OCI-LY7 (cell line): ENCODE measurements at regions not wholly inside any gene's neighbourhood (a gene's known extent, or its start where the extent isn't known, plus 50 kb on each side); places are given as distances from the start of the nearest gene placed in this dataset.

Experiments used
- BruUV-seq: library from RNA; stranded (reverse); fragments of 400-500 nt; replicated peaks from 2 replicates; lab custom pipeline; 2021; lab: Mats Ljungman, UMichigan
- CTCF ChIA-PET: fragments of 300-600 bp; sonication (Branson Sonifier 250); formaldehyde crosslinking; loops from one replicate; lab custom pipeline; 2022; ENCODE audit warnings: antibody characterized with exemption; ENCODE audit not compliant: unreplicated experiment; lab: Charles Lee
- POLR2A ChIA-PET: fragments of 300-600 bp; sonication (Branson Sonifier 250); formaldehyde crosslinking; loops from one replicate; lab custom pipeline; 2022; ENCODE audit warnings: antibody characterized with exemption; lab: Charles Lee
- DNase-seq: peaks from one replicate; pipeline ENCODE4 v3.0.0-alpha.2; 2015; ENCODE audit warnings: low spot score
- H2AFZ ChIP-seq: fragments of 200-600 bp; sonication (generic), shearing (Covaris generic); 2 replicates; pipeline ENCODE4 v1.6.1; 2014; ENCODE audit warnings: mild to moderate bottlenecking, antibody characterized with exemption, low read length, moderate library complexity
- H3K27ac ChIP-seq: fragments of 200-600 bp; sonication (generic); 2 replicates; pipeline ENCODE4 v1.5.1; 2014; ENCODE audit warnings: mixed run types, low read depth, mild to moderate bottlenecking, moderate library complexity, low read length, inconsistent platforms; ENCODE audit not compliant: poor library complexity, severe bottlenecking
- H3K36me3 ChIP-seq: fragments of 200-600 bp; sonication (generic); 2 replicates; pipeline ENCODE4 v1.6.1; 2014; ENCODE audit warnings: mild to moderate bottlenecking, antibody characterized with exemption, low read length, moderate library complexity, mixed read lengths; ENCODE audit not compliant: insufficient read depth
- H3K4me1 ChIP-seq: fragments of 200-600 bp; sonication (generic); 2 replicates; pipeline ENCODE4 v1.5.1; 2014; ENCODE audit warnings: mild to moderate bottlenecking, low read length; ENCODE audit not compliant: insufficient read depth, poor library complexity, severe bottlenecking
- H3K4me2 ChIP-seq: fragments of 200-600 bp; sonication (generic); 2 replicates; pipeline ENCODE4 v1.6.1; 2014; ENCODE audit warnings: mild to moderate bottlenecking, low read length
- H3K4me3 ChIP-seq: fragments of 200-600 bp; sonication (generic); 2 replicates; pipeline ENCODE4 v1.5.1; 2014; ENCODE audit warnings: mild to moderate bottlenecking, low read depth, low read length; ENCODE audit not compliant: poor library complexity, severe bottlenecking
- H3K79me2 ChIP-seq: fragments of 200-600 bp; sonication (generic); 2 replicates; pipeline ENCODE4 v1.6.1; 2016; ENCODE audit warnings: low read depth, mild to moderate bottlenecking, low read length, moderate library complexity, mixed read lengths; ENCODE audit not compliant: insufficient read depth
- H3K9me2 ChIP-seq: fragments of 200-600 bp; sonication (generic); 2 replicates; pipeline ENCODE4 v1.6.1; 2016; ENCODE audit warnings: mild to moderate bottlenecking, low read length, mixed read lengths; ENCODE audit not compliant: insufficient read depth
- H3K9me3 ChIP-seq: fragments of 200-600 bp; sonication (generic); 2 replicates; pipeline ENCODE4 v1.6.1; 2014; ENCODE audit warnings: mild to moderate bottlenecking, mixed run types, low read length, mixed read lengths
- H4K20me1 ChIP-seq: fragments of 200-600 bp; sonication (generic); 2 replicates; pipeline ENCODE4 v1.6.1; 2014; ENCODE audit warnings: mild to moderate bottlenecking, antibody characterized with exemption, low read length, moderate library complexity, mixed read lengths; ENCODE audit not compliant: insufficient read depth
- CTCF ChIP-seq: fragments of 200-600 bp; sonication (generic); conservative IDR thresholded peaks from 2 replicates; pipeline ENCODE4 v1.5.1; 2014; ENCODE audit warnings: mild to moderate bottlenecking, antibody characterized with exemption, low read length, moderate library complexity, mixed read lengths
- EZH2phosphoT487 ChIP-seq: fragments of 200-600 bp; sonication (generic); IDR thresholded peaks from 2 replicates; pipeline ENCODE4 v1.6.1; 2018; ENCODE audit warnings: low read depth, borderline replicate concordance, mild to moderate bottlenecking, mixed run types, antibody characterized with exemption, low read length, moderate library complexity, mixed read lengths
- intact Hi-C: fragments of 100-400 bp; cut with micrococcal nuclease; formaldehyde crosslinking; loops from one replicate; pipeline ENCODE4 v1.10.0; 2022; ENCODE audit not compliant: unreplicated experiment

DNA sequence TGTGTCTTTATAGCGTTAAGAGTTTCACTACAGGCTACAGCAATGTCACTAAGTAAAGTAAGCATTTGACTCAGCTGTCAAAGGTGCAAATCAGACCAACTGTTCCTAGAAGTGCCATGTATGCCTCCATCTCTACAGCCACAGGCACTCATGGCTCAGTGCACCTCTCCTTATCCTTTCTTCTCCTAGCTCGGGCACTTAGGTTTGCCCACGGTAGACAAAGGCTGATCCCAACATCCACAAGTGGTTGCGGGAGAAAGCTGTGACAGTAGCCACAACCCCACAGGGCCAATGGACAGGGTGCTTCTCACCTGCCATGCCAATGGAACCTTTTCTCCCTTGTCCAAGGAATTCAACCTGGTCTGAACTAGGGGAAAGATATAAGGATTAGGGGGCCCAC, 228.5 kb upstream of the EXOC2 start:
- Histone ChIP-seq H3K4me2 (no peak overlapping the region), H3K4me1 (no peaks in the 10 kb centered on the region), H3K27ac (no peak overlapping the region), H3K36me3 (no peaks in the 10 kb centered on the region), H2AFZ (no peak overlapping the region), H3K79me2 (no peaks in the 10 kb centered on the region), H4K20me1 (no peaks in the 10 kb centered on the region), H3K9me3 (no peaks in the 10 kb centered on the region), H3K4me3 (no peak overlapping the region), H3K9me2 (no peaks in the 10 kb centered on the region)
- TF ChIP-seq EZH2phosphoT487: no peak
- no peak for TF ChIP-seq CTCF
- POLR2A ChIA-PET: no interaction called here
- CTCF ChIA-PET: no interaction called here
- intact Hi-C loops: no loop called here
- DNase-seq: no peak
- BruUV-seq: no TSS peak

DNA sequence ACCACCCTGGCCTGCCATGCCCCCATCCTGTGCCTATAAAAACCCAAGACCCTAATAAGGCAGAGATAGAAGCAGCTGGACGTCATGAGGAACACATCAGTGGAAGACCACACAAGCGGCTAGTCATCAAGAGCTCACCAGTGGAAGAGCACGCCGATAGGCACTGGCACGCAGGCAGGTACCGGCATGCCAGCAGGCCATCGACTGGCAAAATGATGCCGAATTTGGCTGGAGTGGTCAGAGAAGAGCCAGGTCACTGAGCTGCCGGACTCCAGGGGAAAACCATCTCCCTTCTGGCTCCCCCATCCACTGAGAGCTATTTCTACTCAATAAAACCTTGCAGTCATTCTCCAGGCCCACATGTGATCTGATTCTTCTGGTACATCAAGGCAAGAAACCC, 227.6 kb upstream of the EXOC2 start:
- BruUV-seq: no TSS peak
- H4K20me1 ChIP-seq: no peaks in the 10 kb centered on the region
- no peak overlapping the region for H3K4me2 ChIP-seq
- DNase-seq: no peak
- no peaks in the 10 kb centered on the region for H3K9me2 ChIP-seq
- ChIA-PET CTCF (no interaction called here), POLR2A (no interaction called here)
- H3K4me3 ChIP-seq: no peak overlapping the region
- intact Hi-C loops: no loop called here
- no peaks in the 10 kb centered on the region for H3K79me2 ChIP-seq
- no peak overlapping the region for H3K27ac ChIP-seq
- H2AFZ ChIP-seq: no peak overlapping the region
- H3K9me3 ChIP-seq: no peaks in the 10 kb centered on the region
- H3K36me3 ChIP-seq: no peaks in the 10 kb centered on the region
- TF ChIP-seq CTCF (no peak), EZH2phosphoT487 (no peak)
- H3K4me1 ChIP-seq: no peaks in the 10 kb centered on the region

- Histone ChIP-seq H3K36me3 (no peaks in the 10 kb centered on the region), H2AFZ (no peak overlapping the region), H3K4me2 (no peak overlapping the region), H3K4me1 (no peaks in the 10 kb centered on the region), H3K79me2 (no peaks in the 10 kb centered on the region), H3K9me2 (no peaks in the 10 kb centered on the region), H4K20me1 (no peaks in the 10 kb centered on the region), H3K4me3 (no peak overlapping the region), H3K27ac (no peak overlapping the region), H3K9me3 (no peaks in the 10 kb centered on the region)
- intact Hi-C loops: no loop called here
- CTCF ChIA-PET: no interaction called here
- no TSS peak for BruUV-seq
- no peak for TF ChIP-seq EZH2phosphoT487
- no peak for TF ChIP-seq CTCF
- DNase-seq: no peak
- POLR2A ChIA-PET: interaction anchor here (0.5 kb wide), 1 partner anchor 808 kb away, joined by 3 read pairs; no protein-coding TSS in a partner anchor
Measured at GRCh38 chr6:919500-919899, 226.6 kb upstream of the EXOC2 start.
